Chondrocyte (in vitro differentiated cells): ENCODE measurements at regions not wholly inside any gene's neighbourhood (a gene's known extent, or its start where the extent isn't known, plus 50 kb on each side); places are given as distances from the start of the nearest gene placed in this dataset.
"Not testable (repeated sequence)": the region's sequence is repeated elsewhere in the genome, so short reads cannot be mapped to it uniquely, and the experiment has no call there.

ENCODE experiments used
- DNase-seq: peaks from one replicate; pipeline ENCODE4 v3.0.0; 2021; ENCODE audit warnings: mixed read lengths, low spot score
- H3K27ac Mint-ChIP-seq: one replicate; pipeline ENCODE4 v1.8.0; 2021; ENCODE audit warnings: mild to moderate bottlenecking, moderate library complexity, mixed read lengths; ENCODE audit not compliant: unreplicated experiment
- H3K27me3 Mint-ChIP-seq: 2 replicates; pipeline ENCODE4 v1.8.0; 2021; ENCODE audit warnings: low read depth, mixed read lengths
- H3K36me3 Mint-ChIP-seq: 2 replicates; pipeline ENCODE4 v1.8.0; 2021; ENCODE audit warnings: low read depth, mixed read lengths
- H3K4me1 Mint-ChIP-seq: 2 replicates; pipeline ENCODE4 v1.8.0; 2021; ENCODE audit warnings: low read depth, mild to moderate bottlenecking, mixed read lengths
- H3K4me3 Mint-ChIP-seq: one replicate; pipeline ENCODE4 v1.8.0; 2021; ENCODE audit warnings: mild to moderate bottlenecking, moderate library complexity, mixed read lengths; ENCODE audit not compliant: unreplicated experiment
- H3K9me3 Mint-ChIP-seq: 2 replicates; pipeline ENCODE4 v1.8.0; 2021; ENCODE audit warnings: low read depth, mixed read lengths
- CTCF ChIP-seq: fragments of 200-600 bp; sonication (generic); IDR thresholded peaks from 2 replicates; pipeline ENCODE4 v1.5.0; 2021; ENCODE audit warnings: antibody characterized with exemption, mild to moderate bottlenecking, moderate library complexity

- H3K36me3 Mint-ChIP-seq = peaks cover 4% of the 10 kb centered on the region
- no peak overlapping the region for H3K27ac Mint-ChIP-seq
- TF ChIP-seq CTCF = no peak
- no peak for DNase-seq
- no peaks in the 10 kb centered on the region for H3K27me3 Mint-ChIP-seq
- H3K4me3 Mint-ChIP-seq = no peak overlapping the region
- no peaks in the 10 kb centered on the region for H3K4me1 Mint-ChIP-seq
- H3K9me3 Mint-ChIP-seq = peaks cover 12% of the 10 kb centered on the region
Observed at GRCh38 chr20:26308961-26309360, 612.3 kb upstream of the ZNF337 start.

GRCh38 chr20:26295006-26295405 lies 598.4 kb upstream of the ZNF337 start:
- Mint-ChIP-seq H3K4me3 (no peak overlapping the region), H3K27ac (no peak overlapping the region), H3K36me3 (no peaks in the 10 kb centered on the region), H3K27me3 (no peaks in the 10 kb centered on the region), H3K4me1 (no peaks in the 10 kb centered on the region), H3K9me3 (peaks cover 18% of the 10 kb centered on the region)
- no peak for TF ChIP-seq CTCF
- DNase-seq = no peak

DNA sequence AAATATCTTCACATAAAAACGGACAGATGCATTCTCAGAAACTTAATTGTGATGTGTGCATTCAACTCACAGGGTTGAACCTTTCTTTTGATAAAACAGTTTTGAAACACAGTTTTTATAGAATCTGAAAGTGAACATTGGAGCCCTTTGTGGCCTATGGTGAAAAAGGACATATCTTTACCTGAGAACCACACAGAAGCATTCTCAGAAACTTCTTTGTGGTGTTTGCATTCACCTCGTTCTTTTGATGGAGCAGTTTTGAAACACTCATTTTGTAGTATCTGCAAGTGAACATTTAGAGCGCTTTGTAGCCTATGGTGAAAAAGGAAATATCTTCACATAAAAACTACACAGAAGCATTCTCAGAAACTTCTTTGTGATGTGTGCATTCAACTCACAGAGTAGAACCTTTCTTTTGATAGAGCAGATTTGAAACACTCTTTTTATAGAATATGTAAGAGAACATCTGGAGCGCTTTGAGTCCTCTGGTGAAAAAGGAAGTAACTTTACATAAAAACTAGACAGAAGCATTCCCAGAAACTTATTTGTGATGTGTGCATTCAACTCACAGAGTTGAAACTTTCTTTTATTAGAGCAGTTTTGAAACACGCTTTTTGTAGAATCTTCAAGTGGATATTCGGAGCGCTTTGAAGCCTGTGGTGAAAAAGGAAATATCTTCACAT lies 591.9 kb upstream of the ZNF337 start:
- H3K4me1 Mint-ChIP-seq, H3K36me3 Mint-ChIP-seq, H3K27me3 Mint-ChIP-seq: not testable (repeated sequence)

GRCh38 chr20:26279238-26279637 lies 582.6 kb upstream of the ZNF337 start:
- no peak for DNase-seq
- Mint-ChIP-seq H3K9me3 (peaks cover 18% of the 10 kb centered on the region), H3K27ac (no peak overlapping the region), H3K4me1 (no peaks in the 10 kb centered on the region), H3K27me3 (no peaks in the 10 kb centered on the region), H3K4me3 (no peak overlapping the region), H3K36me3 (peaks cover 3% of the 10 kb centered on the region)
- no peak for TF ChIP-seq CTCF

More for the DNA sequence above, 591.9 kb upstream of the ZNF337 start:
- H3K9me3 Mint-ChIP-seq = peaks cover 18% of the 10 kb centered on the region
- not testable (repeated sequence) for H3K27ac Mint-ChIP-seq, DNase-seq, H3K4me3 Mint-ChIP-seq

- Mint-ChIP-seq H3K27me3 (no peaks in the 10 kb centered on the region), H3K9me3 (peaks cover 18% of the 10 kb centered on the region), H3K36me3 (peaks cover 3% of the 10 kb centered on the region), H3K4me3 (no peak overlapping the region), H3K4me1 (no peaks in the 10 kb centered on the region), H3K27ac (no peak overlapping the region)
- DNase-seq = peak; percentile 77
- no peak for TF ChIP-seq CTCF
Observed at GRCh38 chr20:26277339-26277738, 580.7 kb upstream of the ZNF337 start.
